Nephron (organoid): ENCODE measurements at regions not wholly inside any gene's neighbourhood (a gene's known extent, or its start where the extent isn't known, plus 50 kb on each side); places are given as distances from the start of the nearest gene placed in this dataset.
"Not testable (repeated sequence)": the region's sequence is repeated elsewhere in the genome, so short reads cannot be mapped to it uniquely, and the experiment has no call there.

Source experiments
- H3K27ac Mint-ChIP-seq, 3 experiments: 2 replicates each; pipeline ENCODE4 v1.8.0; 2020; ENCODE audit warnings: mixed read lengths in 3 of 3, mild to moderate bottlenecking in 2 of 3, moderate library complexity in 1 of 3
- H3K27me3 Mint-ChIP-seq: 2 replicates; pipeline ENCODE4 v1.8.0; 2021; ENCODE audit warnings: low read depth, mild to moderate bottlenecking, moderate library complexity, mixed read lengths
- H3K36me3 Mint-ChIP-seq: 2 replicates; pipeline ENCODE4 v1.8.0; 2020; ENCODE audit warnings: low read depth, mixed read lengths
- H3K4me1 Mint-ChIP-seq: 2 replicates; pipeline ENCODE4 v1.8.0; 2020; ENCODE audit warnings: mixed read lengths
- H3K4me3 Mint-ChIP-seq, 3 experiments: 2 replicates each; pipeline ENCODE4 v1.8.0; 2020; ENCODE audit warnings: mild to moderate bottlenecking in 3 of 3, mixed read lengths in 3 of 3, moderate library complexity in 2 of 3
- H3K9me3 Mint-ChIP-seq: 2 replicates; pipeline ENCODE4 v1.8.0; 2020; ENCODE audit warnings: mixed read lengths
- CTCF ChIP-seq, 3 experiments: fragments of 200-600 bp; sonication (generic); IDR thresholded peaks; one replicate each; pipeline ENCODE4 v1.5.0; 2021; ENCODE audit warnings: antibody characterized with exemption in 3 of 3; ENCODE audit not compliant: unreplicated experiment in 3 of 3

GRCh38 chr12:75650595-75651341 is 139.4 kb upstream of the KRR1 start:
- H3K27me3 Mint-ChIP-seq = no peaks in the 10 kb centered on the region

GRCh38 chr12:75650100-75650499 is 138.7 kb upstream of the KRR1 start:
- TF ChIP-seq CTCF (IDR thresholded peaks at IDR 0.05; ENCODE audit: unreplicated experiment in 3 of 3) = no peak
- H3K36me3 Mint-ChIP-seq = no peaks in the 10 kb centered on the region
- H3K9me3 Mint-ChIP-seq = peaks cover 2% of the 10 kb centered on the region
- H3K4me3 Mint-ChIP-seq = no peak overlapping the region
- no peaks in the 10 kb centered on the region for H3K27me3 Mint-ChIP-seq
- peak overlapping the region; percentile 11 to 95 (median 38) for H3K27ac Mint-ChIP-seq
- H3K4me1 Mint-ChIP-seq = peaks cover 40% of the 10 kb centered on the region

More at GRCh38 chr12:75650595-75651341, 139.4 kb upstream of the KRR1 start:
- no peak for TF ChIP-seq CTCF (IDR thresholded peaks at IDR 0.05; ENCODE audit: unreplicated experiment in 3 of 3)
- Mint-ChIP-seq H3K4me1 (peaks cover 40% of the 10 kb centered on the region), H3K4me3 (peak overlapping the region in 1 of 3 experiments; percentile 8), H3K9me3 (peaks cover 2% of the 10 kb centered on the region), H3K36me3 (no peaks in the 10 kb centered on the region), H3K27ac (peak overlapping the region; percentile 53 to 95 (median 95))

- Mint-ChIP-seq H3K4me3 (no peak overlapping the region), H3K4me1 (peaks cover 40% of the 10 kb centered on the region), H3K27me3 (no peaks in the 10 kb centered on the region), H3K36me3 (no peaks in the 10 kb centered on the region), H3K27ac (peak overlapping the region in 1 of 3 experiments; percentile 25), H3K9me3 (peaks cover 2% of the 10 kb centered on the region)
- TF ChIP-seq CTCF (IDR thresholded peaks at IDR 0.05; ENCODE audit: unreplicated experiment in 3 of 3) = no peak
Observed at GRCh38 chr12:75648856-75649255, 137.4 kb upstream of the KRR1 start.

GRCh38 chr12:75646329-75647210 is 135.2 kb upstream of the KRR1 start:
- TF ChIP-seq CTCF (IDR thresholded peaks at IDR 0.05; ENCODE audit: unreplicated experiment in 3 of 3) = no peak

GRCh38 chr12:75644472-75645072 is 133.2 kb upstream of the KRR1 start:
- no peak overlapping the region for H3K4me3 Mint-ChIP-seq
- H3K27ac Mint-ChIP-seq = peak overlapping the region in 1 of 3 experiments; percentile 15
- H3K27me3 Mint-ChIP-seq = no peaks in the 10 kb centered on the region
- TF ChIP-seq CTCF (IDR thresholded peaks at IDR 0.05; ENCODE audit: unreplicated experiment in 3 of 3) = no peak
- H3K4me1 Mint-ChIP-seq = peaks cover 39% of the 10 kb centered on the region
- no peaks in the 10 kb centered on the region for H3K9me3 Mint-ChIP-seq
- H3K36me3 Mint-ChIP-seq = no peaks in the 10 kb centered on the region

More at GRCh38 chr12:75646329-75647210, 135.2 kb upstream of the KRR1 start:
- H3K27ac Mint-ChIP-seq = peak overlapping the region; percentile 64 to 76 (median 69)
- no peaks in the 10 kb centered on the region for H3K27me3 Mint-ChIP-seq
- no peaks in the 10 kb centered on the region for H3K36me3 Mint-ChIP-seq
- no peaks in the 10 kb centered on the region for H3K9me3 Mint-ChIP-seq
- H3K4me1 Mint-ChIP-seq = peaks cover 41% of the 10 kb centered on the region
- H3K4me3 Mint-ChIP-seq = no peak overlapping the region

GRCh38 chr12:75643119-75643518 is 131.7 kb upstream of the KRR1 start:
- not testable (repeated sequence) for H3K27me3 Mint-ChIP-seq, H3K4me3 Mint-ChIP-seq, H3K9me3 Mint-ChIP-seq, H3K27ac Mint-ChIP-seq, H3K36me3 Mint-ChIP-seq
- H3K4me1 Mint-ChIP-seq = peaks cover 35% of the 10 kb centered on the region
